ENCODE measurements at regions not wholly inside any gene's neighbourhood (a gene's known extent, or its start where the extent isn't known, plus 50 kb on each side); places are given as distances from the start of the nearest gene placed in this dataset.
"Not testable (repeated sequence)": the region's sequence is repeated elsewhere in the genome, so short reads cannot be mapped to it uniquely, and the experiment has no call there.

DNA sequence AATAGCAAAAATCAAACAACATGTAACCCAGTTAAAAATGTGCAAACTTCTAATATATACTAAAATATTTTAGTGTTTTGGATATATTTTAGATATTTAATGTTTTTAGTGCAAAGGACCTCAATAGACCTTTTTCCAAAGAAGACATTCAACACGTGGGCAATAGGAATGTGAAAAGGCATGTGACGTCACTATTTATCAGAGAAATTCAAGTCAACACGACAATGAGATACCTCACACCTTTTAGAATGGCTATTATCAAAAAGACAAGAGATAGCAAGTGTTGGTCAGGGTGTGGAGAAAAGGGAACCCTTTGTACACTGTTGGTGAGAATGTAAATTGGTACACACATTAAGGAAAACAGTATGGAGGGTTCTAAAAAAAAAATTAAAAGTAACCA is 115.6 kb upstream of the FAM47B start:
- no peak for TF ChIP-seq CTCF (conservative IDR thresholded peaks at IDR 0.05; ENCODE audit: low read depth, low read length)
- H3K4me3 ChIP-seq (ENCODE audit: low read length) = no peak overlapping the region
- DNase-seq (ENCODE audit: low read depth) = no peak

- no peak overlapping the region for H3K4me3 ChIP-seq (ENCODE audit: low read length)
- DNase-seq (ENCODE audit: low read depth) = no peak
Observed at GRCh38 chrX:34839451-34839850, 103.1 kb upstream of the FAM47B start.

GRCh38 chrX:34841205-34841604 is 101.4 kb upstream of the FAM47B start:
- DNase-seq (ENCODE audit: low read depth); H3K4me3 ChIP-seq (ENCODE audit: low read length): not testable (repeated sequence)

More at GRCh38 chrX:34839451-34839850, 103.1 kb upstream of the FAM47B start:
- TF ChIP-seq CTCF (conservative IDR thresholded peaks at IDR 0.05; ENCODE audit: low read depth, low read length) = no peak

GRCh38 chrX:34848281-34848680 is 94.3 kb upstream of the FAM47B start:
- H3K4me3 ChIP-seq (ENCODE audit: low read length) = no peak overlapping the region
- DNase-seq (ENCODE audit: low read depth) = no peak
- TF ChIP-seq CTCF (conservative IDR thresholded peaks at IDR 0.05; ENCODE audit: low read depth, low read length) = no peak

GRCh38 chrX:34849371-34849770 is 93.2 kb upstream of the FAM47B start:
- no peak for TF ChIP-seq CTCF (conservative IDR thresholded peaks at IDR 0.05; ENCODE audit: low read depth, low read length)
- H3K4me3 ChIP-seq (ENCODE audit: low read length) = no peak overlapping the region
- DNase-seq (ENCODE audit: low read depth) = no peak

GRCh38 chrX:34859191-34859590 is 83.4 kb upstream of the FAM47B start:
- no peak for DNase-seq (ENCODE audit: low read depth)
- TF ChIP-seq CTCF (conservative IDR thresholded peaks at IDR 0.05; ENCODE audit: low read depth, low read length) = no peak

GRCh38 chrX:34863906-34864305 is 78.7 kb upstream of the FAM47B start:
- no peak for TF ChIP-seq CTCF (conservative IDR thresholded peaks at IDR 0.05; ENCODE audit: low read depth, low read length)
- DNase-seq (ENCODE audit: low read depth) = no peak
- no peak overlapping the region for H3K4me3 ChIP-seq (ENCODE audit: low read length)

More at GRCh38 chrX:34859191-34859590, 83.4 kb upstream of the FAM47B start:
- H3K4me3 ChIP-seq (ENCODE audit: low read length) = no peak overlapping the region

DNA sequence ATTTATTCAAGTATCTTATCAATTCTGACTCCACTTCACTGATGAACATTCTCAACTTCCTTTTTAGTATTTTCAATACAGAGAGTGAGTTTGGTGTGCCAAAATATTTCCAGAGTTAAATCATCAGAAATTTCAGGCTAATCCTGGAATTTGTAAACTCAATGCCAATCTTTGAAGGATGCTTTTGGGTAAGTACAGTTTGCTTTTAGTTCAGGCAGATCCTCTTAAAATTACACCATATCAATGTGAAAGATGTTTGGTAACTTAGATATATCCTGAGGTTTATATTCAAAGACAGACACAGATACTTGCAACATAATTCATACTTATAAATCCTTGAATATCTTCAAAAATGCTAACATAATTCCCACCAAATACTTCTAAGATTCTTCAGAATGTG is 76.0 kb upstream of the FAM47B start:
- no peak overlapping the region for H3K4me3 ChIP-seq (ENCODE audit: low read length)
- no peak for TF ChIP-seq CTCF (conservative IDR thresholded peaks at IDR 0.05; ENCODE audit: low read depth, low read length)
- DNase-seq (ENCODE audit: low read depth) = no peak

Measured in retinal pigment epithelial cell (primary cell).